Suprapubic skin (tissue), 4 donors: ENCODE measurements at regions not wholly inside any gene's neighbourhood (a gene's known extent, or its start where the extent isn't known, plus 50 kb on each side); places are given as distances from the start of the nearest gene placed in this dataset.

ENCODE experiments used
- EP300 ChIP-seq: sonication (generic); formaldehyde crosslinking; IDR thresholded peaks from one replicate; pipeline ENCODE4 v1.6.1; 2017; ENCODE audit warnings: antibody characterized with exemption
- POLR2A ChIP-seq, 2 donors: fragments of 450-650 bp; IDR thresholded peaks; one replicate each; pipeline ENCODE4 v1.6.1; 2017; ENCODE audit warnings: antibody characterized with exemption in 2 of 2, mild to moderate bottlenecking in 2 of 2, moderate library complexity in 2 of 2
- POLR2AphosphoS5 ChIP-seq, 3 donors: sonication (generic); formaldehyde crosslinking; IDR thresholded peaks; one replicate each; pipeline ENCODE4 v1.6.1; 2017; ENCODE audit warnings: antibody characterized with exemption in 3 of 3
- TF ChIP-seq, protein P1 (sequence below), 2 donors: fragments of 200-600 bp in 1 of 2; fragments of 450-650 bp in 1 of 2; sonication (generic) in 1 of 2; IDR thresholded peaks; one replicate each; pipeline ENCODE4 v1.5.1; 2016 to 2019; ENCODE audit warnings: antibody characterized with exemption in 2 of 2, mild to moderate bottlenecking in 1 of 2, moderate library complexity in 1 of 2

DNA sequence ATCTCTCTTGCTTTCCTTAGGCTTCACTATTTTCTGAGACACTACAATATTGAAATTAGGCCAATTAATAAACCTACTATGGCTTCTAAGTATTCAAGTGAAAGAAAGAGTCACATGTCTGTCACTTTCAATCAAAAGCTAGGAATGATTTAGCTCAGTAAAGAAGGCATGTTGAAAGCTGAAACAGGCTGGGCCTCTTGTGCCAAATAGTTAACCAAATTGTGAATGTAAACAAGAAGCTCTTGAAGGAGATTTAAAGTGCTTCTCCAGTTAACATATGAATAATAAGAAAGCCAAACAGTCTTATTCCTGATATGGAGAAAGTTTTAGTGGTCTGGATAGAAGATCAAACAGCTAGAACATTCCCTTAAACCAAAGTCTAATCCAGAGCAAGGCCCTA lies 236.3 kb downstream of the OTOR start:
- TF ChIP-seq POLR2A (IDR thresholded peaks at IDR 0.05) (no peak), POLR2AphosphoS5 (IDR thresholded peaks at IDR 0.05) (no peak), EP300 (no peak)
- TF ChIP-seq, protein P1, sequence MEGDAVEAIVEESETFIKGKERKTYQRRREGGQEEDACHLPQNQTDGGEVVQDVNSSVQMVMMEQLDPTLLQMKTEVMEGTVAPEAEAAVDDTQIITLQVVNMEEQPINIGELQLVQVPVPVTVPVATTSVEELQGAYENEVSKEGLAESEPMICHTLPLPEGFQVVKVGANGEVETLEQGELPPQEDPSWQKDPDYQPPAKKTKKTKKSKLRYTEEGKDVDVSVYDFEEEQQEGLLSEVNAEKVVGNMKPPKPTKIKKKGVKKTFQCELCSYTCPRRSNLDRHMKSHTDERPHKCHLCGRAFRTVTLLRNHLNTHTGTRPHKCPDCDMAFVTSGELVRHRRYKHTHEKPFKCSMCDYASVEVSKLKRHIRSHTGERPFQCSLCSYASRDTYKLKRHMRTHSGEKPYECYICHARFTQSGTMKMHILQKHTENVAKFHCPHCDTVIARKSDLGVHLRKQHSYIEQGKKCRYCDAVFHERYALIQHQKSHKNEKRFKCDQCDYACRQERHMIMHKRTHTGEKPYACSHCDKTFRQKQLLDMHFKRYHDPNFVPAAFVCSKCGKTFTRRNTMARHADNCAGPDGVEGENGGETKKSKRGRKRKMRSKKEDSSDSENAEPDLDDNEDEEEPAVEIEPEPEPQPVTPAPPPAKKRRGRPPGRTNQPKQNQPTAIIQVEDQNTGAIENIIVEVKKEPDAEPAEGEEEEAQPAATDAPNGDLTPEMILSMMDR (IDR thresholded peaks at IDR 0.05) = no peak
